H1 (cell line): ENCODE measurements at regions not wholly inside any gene's neighbourhood (a gene's known extent, or its start where the extent isn't known, plus 50 kb on each side); places are given as distances from the start of the nearest gene placed in this dataset.

Experiments
- CTCF ChIA-PET: fragments of 300-600 bp; sonication (Branson Sonifier 250); formaldehyde crosslinking; loops from one replicate; lab custom pipeline; 2021; ENCODE audit not compliant: partially characterized antibody; lab: Charles Lee
- POLR2A ChIA-PET: fragments of 300-600 bp; sonication (Branson Sonifier 250); formaldehyde crosslinking; loops from one replicate; lab custom pipeline; 2021; ENCODE audit warnings: inconsistent platforms; ENCODE audit not compliant: partially characterized antibody; lab: Charles Lee
- DNase-seq, 2 experiments: peaks; one replicate each; pipeline versions ENCODE4 v3.0.0 to v3.0.0-alpha.2; 2010 to 2022; ENCODE audit warnings: low spot score in 2 of 2, low read depth in 1 of 2, mixed read lengths in 1 of 2
- FAIRE-seq: peaks from 2 replicates; lab custom pipeline; 2011; peaks lifted over from hg19 to GRCh38; lab: Jason Lieb, UNC
- H2AFZ ChIP-seq: 2 replicates; pipeline ENCODE4 v1.8.1; 2012; ENCODE audit warnings: low read length, inconsistent platforms
- H2AK5ac ChIP-seq: 2 replicates; pipeline ENCODE4 v1.6.1; 2013; ENCODE audit warnings: low read depth, low read length
- H2BK120ac ChIP-seq: replicated peaks from 2 replicates; pipeline ENCODE3; 2013; ENCODE audit warnings: low read depth, low read length, inconsistent platforms
- H2BK12ac ChIP-seq: 2 replicates; pipeline ENCODE4 v1.6.1; 2013; ENCODE audit warnings: low read depth, low read length
- H2BK15ac ChIP-seq: 2 replicates; pipeline ENCODE4 v1.6.1; 2013; ENCODE audit warnings: low read length
- H2BK20ac ChIP-seq: 2 replicates; pipeline ENCODE4 v1.6.1; 2013; ENCODE audit warnings: low read length
- H2BK5ac ChIP-seq: 2 replicates; pipeline ENCODE4 v1.6.1; 2013; ENCODE audit warnings: low read depth, low read length
- H3K14ac ChIP-seq: 2 replicates; pipeline ENCODE4 v1.6.1; 2013; ENCODE audit warnings: inconsistent platforms; ENCODE audit not compliant: insufficient read length
- H3K18ac ChIP-seq: 2 replicates; pipeline ENCODE4 v1.6.1; 2013; ENCODE audit warnings: low read length; ENCODE audit errors: extremely low read depth
- H3K23ac ChIP-seq: 2 replicates; pipeline ENCODE4 v1.6.1; 2013; ENCODE audit warnings: inconsistent platforms; ENCODE audit not compliant: insufficient read length
- H3K23me2 ChIP-seq: 2 replicates; pipeline ENCODE4 v1.6.1; 2013; ENCODE audit warnings: low read depth, low read length
- H3K27ac ChIP-seq: 2 replicates; pipeline ENCODE4 v1.6.1; 2011; ENCODE audit warnings: low read depth, low read length, inconsistent platforms
- H3K27me3 ChIP-seq, 4 experiments: replicated peaks in 1 of 4; 1 replicate in 1 of 4; 2 replicates in 3 of 4; pipeline versions ENCODE4 v1.6.1 to v1.8.1; 2011 to 2013; ENCODE audit warnings: low read length in 3 of 4, mild to moderate bottlenecking in 3 of 4, inconsistent platforms in 2 of 4, mixed read lengths in 2 of 4, moderate library complexity in 1 of 4; ENCODE audit not compliant: control insufficient read depth in 3 of 4, insufficient read depth in 3 of 4; ENCODE audit errors: extremely low read depth in 1 of 4
- H3K36me3 ChIP-seq, 4 experiments: 2 replicates each; pipeline versions ENCODE4 v1.6.1 to v1.8.1; 2011 to 2013; ENCODE audit warnings: mild to moderate bottlenecking in 4 of 4, low read length in 3 of 4, moderate library complexity in 2 of 4, control low read depth in 1 of 4, inconsistent platforms in 1 of 4; ENCODE audit not compliant: insufficient read depth in 4 of 4, control insufficient read depth in 2 of 4
- H3K4ac ChIP-seq: replicated peaks from 2 replicates; pipeline ENCODE3; 2013; ENCODE audit warnings: low read length, low read depth, mixed read lengths, inconsistent platforms; ENCODE audit not compliant: insufficient read length
- H3K4me1 ChIP-seq, 4 experiments: replicated peaks in 1 of 4; 1 replicate in 1 of 4; 2 replicates in 3 of 4; pipeline versions ENCODE4 v1.6.1 to v1.8.1; 2011 to 2013; ENCODE audit warnings: low read length in 3 of 4, inconsistent platforms in 2 of 4, mixed read lengths in 1 of 4; ENCODE audit not compliant: insufficient read depth in 4 of 4, control insufficient read depth in 3 of 4
- H3K4me2 ChIP-seq, 2 experiments: 2 replicates each; pipeline versions ENCODE4 v1.6.1 to v1.8.1; 2011 to 2013; ENCODE audit warnings: low read depth in 2 of 2, low read length in 2 of 2, control low read depth in 1 of 2, inconsistent platforms in 1 of 2, mild to moderate bottlenecking in 1 of 2; ENCODE audit not compliant: insufficient read depth in 1 of 2
- H3K4me3 ChIP-seq, 4 experiments: fragments of 200-600, 300-600 bp in 1 of 4; sonication (generic), shearing (Covaris generic), sonication (Bioruptor Twin) in 1 of 4; 2 replicates each; pipeline versions ENCODE4 v1.5.1 to v1.8.1; 2011 to 2016; ENCODE audit warnings: low read length in 4 of 4, low read depth in 3 of 4, control low read depth in 2 of 4, inconsistent platforms in 2 of 4, mild to moderate bottlenecking in 2 of 4, mixed read lengths in 1 of 4, moderate library complexity in 1 of 4; ENCODE audit not compliant: insufficient read depth in 2 of 4; ENCODE audit errors: extremely low read depth in 1 of 4
- H3K56ac ChIP-seq: replicated peaks from 2 replicates; pipeline ENCODE3; 2013; ENCODE audit warnings: low read depth, mild to moderate bottlenecking, mixed read lengths, low read length, inconsistent platforms; ENCODE audit not compliant: insufficient read length
- H3K79me1 ChIP-seq: 2 replicates; pipeline ENCODE4 v1.6.1; 2013; ENCODE audit warnings: low read depth, low read length, control low read depth
- H3K79me2 ChIP-seq, 2 experiments: 2 replicates each; pipeline versions ENCODE4 v1.6.1 to v1.8.1; 2012 to 2013; ENCODE audit warnings: low read length in 2 of 2, mild to moderate bottlenecking in 2 of 2, inconsistent platforms in 1 of 2; ENCODE audit not compliant: insufficient read depth in 2 of 2, control insufficient read depth in 1 of 2
- H3K9ac ChIP-seq, 4 experiments: replicated peaks in 1 of 4; 1 replicate in 1 of 4; 2 replicates in 3 of 4; pipeline versions ENCODE4 v1.6.1 to v1.8.1; 2011 to 2013; ENCODE audit warnings: low read depth in 3 of 4, low read length in 3 of 4, control low read depth in 2 of 4, mild to moderate bottlenecking in 2 of 4, moderate library complexity in 2 of 4, inconsistent platforms in 1 of 4; ENCODE audit errors: extremely low read depth in 1 of 4
- H3K9me3 ChIP-seq, 2 experiments: 2 replicates each; pipeline versions ENCODE4 v1.6.1 to v1.8.1; 2012 to 2013; ENCODE audit warnings: mild to moderate bottlenecking in 2 of 2, moderate library complexity in 2 of 2, control low read depth in 1 of 2, inconsistent platforms in 1 of 2, low read depth in 1 of 2, low read length in 1 of 2, mixed read lengths in 1 of 2; ENCODE audit not compliant: insufficient read depth in 2 of 2
- H4K20me1 ChIP-seq, 2 experiments: replicated peaks in 1 of 2; 2 replicates each; pipeline versions ENCODE3 to v1.8.1; 2011 to 2013; ENCODE audit warnings: inconsistent platforms in 2 of 2, low read length in 2 of 2, mild to moderate bottlenecking in 1 of 2; ENCODE audit not compliant: insufficient read depth in 2 of 2, control insufficient read depth in 1 of 2
- H4K5ac ChIP-seq: 2 replicates; pipeline ENCODE4 v1.6.1; 2013; ENCODE audit warnings: low read length, low read depth, mixed read lengths, inconsistent platforms; ENCODE audit not compliant: insufficient read length
- H4K8ac ChIP-seq: 2 replicates; pipeline ENCODE4 v1.8.0; 2013; ENCODE audit warnings: mild to moderate bottlenecking, moderate library complexity, low read length, inconsistent platforms; ENCODE audit not compliant: insufficient read depth; ENCODE audit errors: extremely low read depth
- H4K91ac ChIP-seq: replicated peaks from 2 replicates; pipeline ENCODE3; 2013; ENCODE audit warnings: low read length, mixed read lengths, inconsistent platforms; ENCODE audit not compliant: insufficient read length
- CREB1 ChIP-seq: IDR thresholded peaks from 2 replicates; pipeline ENCODE4 v1.6.1; 2012; ENCODE audit warnings: inconsistent platforms
- MAFK ChIP-seq: IDR thresholded peaks from 2 replicates; pipeline ENCODE4 v1.6.1; 2012; ENCODE audit warnings: low read depth, mild to moderate bottlenecking, improper control_type of control experiment, low read length
- NRF1 ChIP-seq: IDR thresholded peaks from 2 replicates; pipeline ENCODE4 v1.6.1; 2011; ENCODE audit warnings: mild to moderate bottlenecking, low read depth, low read length, improper control_type of control experiment
- POU5F1 ChIP-seq: IDR thresholded peaks from 2 replicates; pipeline ENCODE4 v1.6.1; 2011; ENCODE audit warnings: low read depth, mild to moderate bottlenecking, low read length, moderate library complexity
- TEAD4 ChIP-seq: IDR thresholded peaks from 2 replicates; pipeline ENCODE4 v1.6.1; 2012; ENCODE audit warnings: low read depth, low read length, inconsistent platforms, mixed read lengths
- WGBS, 2 experiments: shearing (Covaris generic) in 1 of 2; methylation state at CpG; one replicate each; pipeline versions ENCODE4 v1.1.6 to v1.1.7; 2013 to 2015; ENCODE audit warnings: low lambda C conversion rate in 2 of 2, mixed read lengths in 2 of 2, inconsistent platforms in 1 of 2, low coverage in 1 of 2, missing lambda C conversion rate in 1 of 2; ENCODE audit not compliant: insufficient replicate concordance in 2 of 2, insufficient coverage in 1 of 2, insufficient read length in 1 of 2; ENCODE audit errors: extremely low coverage in 1 of 2, missing lambda C conversion rate in 1 of 2; 5-methylcytosine and 5-hydroxymethylcytosine counted together

- Histone ChIP-seq H3K79me1 (no peaks in the 10 kb centered on the region), H3K18ac (no peak overlapping the region), H3K4ac (no peak overlapping the region), H2BK120ac (no peak overlapping the region), H3K4me3 (no peak overlapping the region), H3K23me2 (no peaks in the 10 kb centered on the region), H3K9me3 (no peaks in the 10 kb centered on the region), H3K36me3 (no peaks in the 10 kb centered on the region), H2BK5ac (no peak overlapping the region), H3K56ac (no peak overlapping the region), H4K20me1 (no peaks in the 10 kb centered on the region), H4K91ac (no peak overlapping the region), H2AK5ac (no peak overlapping the region), H3K23ac (no peak overlapping the region), H4K5ac (no peak overlapping the region), H3K14ac (no peak overlapping the region), H3K9ac (no peak overlapping the region), H3K4me2 (no peak overlapping the region), H2BK12ac (no peak overlapping the region), H3K79me2 (no peaks in the 10 kb centered on the region), H3K27ac (no peak overlapping the region), H2BK20ac (no peak overlapping the region), H2BK15ac (no peak overlapping the region), H3K27me3 (no peaks in the 10 kb centered on the region), H2AFZ (peak overlapping the region; percentile 42; the same call in 1 of the 2 replicates), H3K4me1 (peaks cover 0 to 4% (median 0%) of the 10 kb centered on the region in 4 experiments; a peak in 1 of 7 replicates), H4K8ac (no peak overlapping the region; the same call in 1 of the 2 replicates)
- TF ChIP-seq POU5F1 (no peak), MAFK (no peak), CREB1 (no peak), NRF1 (no peak), TEAD4 (no peak)
- 69% methylated on average over 5 of the region's 5 CpGs; no CpG with 5 or more reads in 1 of the 2 experiments for WGBS, 2 experiments
- CTCF ChIA-PET, result interaction anchor here (0.8 to 1.2 kb wide), 2 partner anchors 18 to 241 kb away, joined by 3 read pairs; no protein-coding TSS in a partner anchor
- FAIRE-seq (no peak), DNase-seq (no peak)
- POLR2A ChIA-PET, result no interaction called here
Measured at GRCh38 chr9:107584186-107584585, 94.6 kb upstream of the KLF4 start.
